ENCODE measurements at regions not wholly inside any gene's neighbourhood (a gene's known extent, or its start where the extent isn't known, plus 50 kb on each side); places are given as distances from the start of the nearest gene placed in this dataset.
"Not testable (repeated sequence)": the region's sequence is repeated elsewhere in the genome, so short reads cannot be mapped to it uniquely, and the experiment has no call there.

DNA sequence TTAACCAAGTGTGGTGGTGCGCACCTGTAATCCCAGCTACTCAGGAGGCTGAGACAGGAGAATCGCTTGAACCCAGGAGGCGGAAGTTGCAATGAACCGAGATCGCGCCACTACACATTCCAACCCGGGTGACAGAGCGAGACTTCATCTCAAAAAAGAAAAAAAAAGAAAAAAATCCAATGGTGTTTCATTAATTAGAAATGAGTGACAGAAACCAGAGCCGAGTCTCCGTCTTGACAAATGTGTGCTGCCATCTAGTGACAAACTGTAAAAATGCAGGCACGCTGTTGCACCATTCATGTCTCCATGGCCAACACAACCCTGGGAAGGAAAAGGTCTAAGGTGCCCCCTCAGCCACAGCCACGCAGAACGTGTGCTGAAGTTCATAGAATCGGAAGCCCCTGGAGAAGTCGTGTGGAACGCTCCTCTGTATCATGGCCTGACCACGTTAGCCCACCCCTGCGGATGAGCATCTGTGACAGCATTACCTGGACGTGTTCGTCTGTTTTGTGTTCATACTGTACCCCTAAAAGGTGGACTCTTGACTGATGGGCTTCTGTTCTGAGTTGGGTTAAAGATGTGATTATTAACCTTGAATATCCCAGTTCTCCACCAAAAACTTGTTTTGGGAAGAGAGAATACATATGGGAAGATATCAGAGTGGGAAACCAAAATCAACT lies 94.9 kb downstream of the LYZL2 start:
- H3K27ac ChIP-seq (ENCODE audit: insufficient read depth, low read length, poor library complexity, severe bottlenecking): no peak overlapping the region
- no peaks in the 10 kb centered on the region for H3K36me3 ChIP-seq (ENCODE audit: control insufficient read depth, insufficient read depth, low read length)
- no peak overlapping the region for H3K4me3 ChIP-seq (ENCODE audit: insufficient read depth, low read depth, low read length, poor library complexity, severe bottlenecking)
- DNase-seq: peak; percentile 41 to 58 (median 41)
- H3K9me3 ChIP-seq (ENCODE audit: control insufficient read depth, low read length): no peaks in the 10 kb centered on the region
- no peaks in the 10 kb centered on the region for H3K27me3 ChIP-seq (replicated peaks; ENCODE audit: control insufficient read depth, insufficient read depth, low read length, poor library complexity, severe bottlenecking)
- no peaks in the 10 kb centered on the region for H3K4me1 ChIP-seq (ENCODE audit: control insufficient read depth, insufficient read depth, low read length, poor library complexity, severe bottlenecking)

DNA sequence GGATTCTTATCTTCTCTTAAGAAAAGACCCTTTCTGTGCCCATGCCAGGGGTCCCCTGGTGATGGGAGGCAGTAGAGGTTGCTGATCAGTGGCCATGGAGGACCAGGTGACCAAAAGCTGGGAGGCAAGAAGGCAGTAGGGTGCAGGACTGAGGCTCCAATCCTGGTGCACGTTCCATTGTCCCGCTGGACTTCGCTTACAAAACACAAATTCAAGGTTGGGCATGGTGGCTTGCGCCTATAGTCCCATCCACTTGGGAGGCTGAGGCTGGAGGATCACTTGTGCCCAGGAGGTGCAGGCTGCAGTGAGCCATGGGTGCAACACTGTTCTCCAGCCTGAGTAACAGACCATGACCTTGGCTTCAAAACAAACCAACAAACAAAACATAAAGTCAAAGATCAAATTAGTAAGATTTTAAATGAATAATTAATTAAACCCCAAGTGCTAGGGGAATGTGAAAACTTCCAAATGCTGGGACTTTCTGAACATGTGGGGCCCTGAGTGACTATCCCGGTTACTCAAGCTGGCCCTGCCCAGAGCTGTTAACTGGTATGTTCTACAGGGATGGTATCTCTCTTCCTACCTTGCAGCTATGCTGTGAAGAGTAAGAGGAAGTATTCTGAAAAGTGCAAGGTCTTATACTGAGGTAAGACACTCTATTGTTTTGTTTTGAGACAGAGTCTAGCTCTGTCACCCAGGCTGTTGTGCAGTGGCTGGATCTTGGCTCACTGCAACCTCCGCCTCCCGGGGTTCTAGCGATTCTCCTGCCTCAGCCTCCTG lies 97.6 kb downstream of the LYZL2 start:
- Histone ChIP-seq H3K27me3 (replicated peaks; ENCODE audit: control insufficient read depth, insufficient read depth, low read length, poor library complexity, severe bottlenecking) (no peaks in the 10 kb centered on the region), H3K36me3 (ENCODE audit: control insufficient read depth, insufficient read depth, low read length) (no peaks in the 10 kb centered on the region), H3K4me3 (ENCODE audit: insufficient read depth, low read depth, low read length, poor library complexity, severe bottlenecking) (no peak overlapping the region), H3K27ac (ENCODE audit: insufficient read depth, low read length, poor library complexity, severe bottlenecking) (no peak overlapping the region), H3K9me3 (ENCODE audit: control insufficient read depth, low read length) (no peaks in the 10 kb centered on the region), H3K4me1 (ENCODE audit: control insufficient read depth, insufficient read depth, low read length, poor library complexity, severe bottlenecking) (peaks cover 20% of the 10 kb centered on the region)
- no peak for DNase-seq

DNA sequence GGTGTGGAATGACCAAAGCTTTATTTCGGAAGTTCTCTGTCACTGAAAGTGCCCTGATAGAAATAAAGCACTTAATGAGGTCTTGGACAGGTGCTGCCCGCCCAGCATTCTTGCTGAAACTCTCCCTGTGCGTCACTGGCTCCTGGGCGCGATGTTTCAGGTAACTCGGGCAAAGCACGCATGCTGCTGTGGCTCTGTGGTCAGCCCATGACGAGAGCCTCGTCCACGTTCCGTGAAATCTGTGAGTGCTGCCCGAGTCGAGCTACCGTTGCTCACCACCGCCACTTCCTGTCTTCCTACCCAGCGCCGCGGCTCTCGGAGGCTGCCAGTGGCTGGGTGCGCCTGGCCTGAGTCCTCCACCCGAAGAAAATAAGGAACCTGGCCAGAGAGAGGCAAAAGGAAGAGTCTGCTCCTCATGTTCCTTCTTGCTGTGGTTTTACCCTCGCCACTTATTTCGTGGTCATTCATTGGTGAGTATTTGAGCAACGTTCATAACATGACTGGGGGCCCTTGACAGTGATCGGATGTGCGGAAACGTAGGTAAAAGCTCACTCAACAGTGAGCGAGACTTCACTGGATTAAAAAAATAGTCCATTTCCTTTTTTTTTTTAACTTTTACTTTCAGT lies 95.5 kb downstream of the MAP3K8 start:
- Histone ChIP-seq H3K4me1 (ENCODE audit: control insufficient read depth, insufficient read depth, low read length, poor library complexity, severe bottlenecking) (peaks cover 29% of the 10 kb centered on the region), H3K9me3 (ENCODE audit: control insufficient read depth, low read length) (no peaks in the 10 kb centered on the region), H3K4me3 (ENCODE audit: insufficient read depth, low read depth, low read length, poor library complexity, severe bottlenecking) (peak overlapping the region; percentile 53), H3K27ac (ENCODE audit: insufficient read depth, low read length, poor library complexity, severe bottlenecking) (peak overlapping the region; percentile 80), H3K27me3 (replicated peaks; ENCODE audit: control insufficient read depth, insufficient read depth, low read length, poor library complexity, severe bottlenecking) (no peaks in the 10 kb centered on the region), H3K36me3 (ENCODE audit: control insufficient read depth, insufficient read depth, low read length) (no peaks in the 10 kb centered on the region)
- DNase-seq: peak; percentile 67 to 73 (median 72)

DNA sequence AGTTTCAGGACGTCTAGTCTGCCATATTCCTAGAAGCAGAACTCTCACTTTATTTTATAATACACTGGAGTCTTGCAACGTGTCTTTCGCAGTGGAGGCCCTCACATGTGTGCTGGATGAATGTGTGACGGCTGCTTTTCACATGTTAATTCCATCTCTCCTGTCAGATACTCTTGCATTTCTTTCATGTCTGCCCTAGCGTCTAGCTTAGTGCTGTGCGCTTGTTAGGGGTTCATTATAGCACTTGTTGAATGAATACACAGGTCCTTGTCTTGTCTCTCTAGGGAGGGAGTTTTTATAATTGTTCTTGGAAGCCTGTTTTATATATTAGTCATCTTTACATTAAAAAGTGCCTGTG lies 94.4 kb downstream of the MAP3K8 start:
- no peaks in the 10 kb centered on the region for H3K27me3 ChIP-seq (replicated peaks; ENCODE audit: control insufficient read depth, insufficient read depth, low read length, poor library complexity, severe bottlenecking)
- no peaks in the 10 kb centered on the region for H3K36me3 ChIP-seq (ENCODE audit: control insufficient read depth, insufficient read depth, low read length)
- H3K27ac ChIP-seq (ENCODE audit: insufficient read depth, low read length, poor library complexity, severe bottlenecking): peak overlapping the region; percentile 80
- H3K4me3 ChIP-seq (ENCODE audit: insufficient read depth, low read depth, low read length, poor library complexity, severe bottlenecking): no peak overlapping the region
- DNase-seq: no peak
- no peaks in the 10 kb centered on the region for H3K9me3 ChIP-seq (ENCODE audit: control insufficient read depth, low read length)
- H3K4me1 ChIP-seq (ENCODE audit: control insufficient read depth, insufficient read depth, low read length, poor library complexity, severe bottlenecking): peaks cover 29% of the 10 kb centered on the region

DNA sequence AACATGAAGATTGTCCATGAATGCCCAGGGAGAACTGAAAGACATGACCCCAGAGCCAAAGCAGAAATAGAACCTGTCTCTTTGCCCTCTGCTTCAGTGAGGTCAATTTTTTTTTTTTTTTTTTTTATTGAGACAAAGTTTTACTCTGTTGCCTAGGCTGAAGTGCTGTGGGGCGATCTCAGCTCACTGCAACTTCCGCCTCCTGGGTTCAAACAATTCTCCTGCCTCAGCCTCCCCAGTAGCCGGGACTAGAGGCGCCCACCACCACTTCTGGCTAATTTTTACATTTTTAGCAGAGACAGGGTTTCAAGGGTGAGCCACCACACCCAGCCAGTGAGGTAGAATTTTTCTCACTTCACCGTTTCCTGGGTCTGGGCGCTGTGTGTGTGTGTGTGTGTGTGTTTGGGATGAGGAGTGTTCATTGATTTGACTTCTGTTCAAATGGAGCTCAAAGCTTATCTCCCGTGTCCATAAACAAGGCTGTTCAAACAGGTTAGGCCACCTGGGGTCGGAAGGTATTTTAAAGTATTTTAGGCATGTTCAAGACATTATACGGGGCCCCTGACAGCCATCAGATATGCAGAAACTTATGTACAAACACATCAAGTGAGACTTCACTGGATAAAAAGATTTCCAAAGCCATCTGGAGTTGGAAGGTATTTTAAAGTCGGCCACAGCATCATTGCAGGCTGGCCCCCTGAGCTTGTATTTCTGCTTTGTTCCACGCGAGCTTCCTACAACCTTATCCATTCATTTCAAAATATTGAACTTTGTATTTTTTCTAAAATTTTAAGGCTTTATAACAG lies 93.8 kb downstream of the MAP3K8 start:
- DNase-seq: no peak
- Histone ChIP-seq H3K4me1 (ENCODE audit: control insufficient read depth, insufficient read depth, low read length, poor library complexity, severe bottlenecking) (peaks cover 29% of the 10 kb centered on the region), H3K27me3 (replicated peaks; ENCODE audit: control insufficient read depth, insufficient read depth, low read length, poor library complexity, severe bottlenecking) (no peaks in the 10 kb centered on the region), H3K4me3 (ENCODE audit: insufficient read depth, low read depth, low read length, poor library complexity, severe bottlenecking) (no peak overlapping the region), H3K9me3 (ENCODE audit: control insufficient read depth, low read length) (no peaks in the 10 kb centered on the region), H3K36me3 (ENCODE audit: control insufficient read depth, insufficient read depth, low read length) (no peaks in the 10 kb centered on the region), H3K27ac (ENCODE audit: insufficient read depth, low read length, poor library complexity, severe bottlenecking) (no peak overlapping the region)

DNA sequence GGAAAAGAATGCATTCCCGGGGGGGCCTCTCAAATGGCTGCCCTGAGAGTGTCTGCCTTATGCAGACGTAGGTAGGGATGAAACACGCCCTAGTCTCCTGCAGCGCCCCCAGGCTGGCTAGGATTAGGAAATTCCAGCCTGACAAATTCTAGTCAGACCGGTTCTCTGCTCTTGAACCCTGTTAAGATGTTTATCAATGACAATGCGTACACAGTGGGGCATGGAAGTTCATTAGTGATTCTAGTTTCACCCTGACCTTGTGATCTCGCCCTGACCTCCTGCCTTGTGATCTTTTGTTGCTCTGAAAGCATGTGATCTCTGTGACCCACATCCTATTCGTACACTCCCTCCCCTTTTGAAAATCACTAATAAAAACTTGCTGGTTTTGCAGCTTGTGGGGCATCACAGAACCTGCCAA lies 88.7 kb downstream of the MAP3K8 start:
- DNase-seq: peak in 1 of 3 donors; percentile 6
- H3K4me3 ChIP-seq (ENCODE audit: insufficient read depth, low read depth, low read length, poor library complexity, severe bottlenecking); H3K9me3 ChIP-seq (ENCODE audit: control insufficient read depth, low read length); H3K36me3 ChIP-seq (ENCODE audit: control insufficient read depth, insufficient read depth, low read length); H3K27me3 ChIP-seq (replicated peaks; ENCODE audit: control insufficient read depth, insufficient read depth, low read length, poor library complexity, severe bottlenecking); H3K27ac ChIP-seq (ENCODE audit: insufficient read depth, low read length, poor library complexity, severe bottlenecking): not testable (repeated sequence)
- H3K4me1 ChIP-seq (ENCODE audit: control insufficient read depth, insufficient read depth, low read length, poor library complexity, severe bottlenecking): peaks cover 14% of the 10 kb centered on the region

DNA sequence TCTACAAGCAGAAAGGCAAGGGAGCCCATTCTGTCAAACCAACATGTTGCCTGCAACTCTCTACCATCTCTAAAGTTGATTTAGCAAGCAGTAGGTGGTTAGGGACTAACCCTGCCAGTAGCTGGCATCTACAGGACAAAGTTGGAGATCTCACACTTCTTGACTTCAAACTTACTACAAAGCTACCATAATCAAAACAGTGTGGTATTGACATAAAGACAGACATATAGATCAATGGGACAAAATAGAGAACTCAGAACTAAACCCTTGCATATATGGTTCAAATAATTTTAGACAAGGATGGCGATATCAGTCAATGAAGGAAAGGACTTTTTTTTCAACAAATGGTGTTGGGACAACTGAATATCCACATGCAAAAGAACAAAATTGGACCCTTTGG lies 84.9 kb downstream of the MAP3K8 start:
- Histone ChIP-seq H3K27ac (ENCODE audit: insufficient read depth, low read length, poor library complexity, severe bottlenecking) (no peak overlapping the region), H3K4me1 (ENCODE audit: control insufficient read depth, insufficient read depth, low read length, poor library complexity, severe bottlenecking) (no peaks in the 10 kb centered on the region), H3K27me3 (replicated peaks; ENCODE audit: control insufficient read depth, insufficient read depth, low read length, poor library complexity, severe bottlenecking) (no peaks in the 10 kb centered on the region), H3K4me3 (ENCODE audit: insufficient read depth, low read depth, low read length, poor library complexity, severe bottlenecking) (no peak overlapping the region), H3K9me3 (ENCODE audit: control insufficient read depth, low read length) (no peaks in the 10 kb centered on the region), H3K36me3 (ENCODE audit: control insufficient read depth, insufficient read depth, low read length) (no peaks in the 10 kb centered on the region)
- no peak for DNase-seq
